DOHH2 (cell line): ENCODE measurements at regions not wholly inside any gene's neighbourhood (a gene's known extent, or its start where the extent isn't known, plus 50 kb on each side); places are given as distances from the start of the nearest gene placed in this dataset.

ENCODE experiments used
- H3F3A ChIP-seq: fragments of 200-600 bp; sonication (generic), shearing (Covaris generic); 2 replicates; pipeline ENCODE4 v1.6.0; 2016; ENCODE audit warnings: antibody characterized with exemption, mild to moderate bottlenecking; ENCODE audit not compliant: control insufficient read depth, insufficient read depth
- H3K27ac ChIP-seq: fragments of 200-600 bp; sonication (generic); 2 replicates; pipeline ENCODE4 v1.5.1; 2014; ENCODE audit warnings: low read depth, mild to moderate bottlenecking, low read length, moderate library complexity
- H3K27me3 ChIP-seq: fragments of 200-600 bp; sonication (generic); 2 replicates; pipeline ENCODE4 v1.6.1; 2014; ENCODE audit warnings: mild to moderate bottlenecking, low read length, mixed read lengths; ENCODE audit not compliant: control insufficient read depth
- H3K36me3 ChIP-seq: fragments of 200-600 bp; sonication (generic); 2 replicates; pipeline ENCODE4 v1.6.1; 2014; ENCODE audit warnings: mild to moderate bottlenecking, low read length, moderate library complexity, mixed read lengths; ENCODE audit not compliant: control insufficient read depth
- H3K4me1 ChIP-seq: fragments of 200-600 bp; sonication (generic); 2 replicates; pipeline ENCODE4 v1.6.1; 2014; ENCODE audit warnings: mild to moderate bottlenecking, low read length, mixed read lengths; ENCODE audit not compliant: control insufficient read depth
- H3K4me2 ChIP-seq: fragments of 200-600 bp; sonication (generic); 2 replicates; pipeline ENCODE4 v1.6.0; 2014; ENCODE audit warnings: mild to moderate bottlenecking, low read length, moderate library complexity
- H3K4me3 ChIP-seq: fragments of 200-600 bp; sonication (generic); 2 replicates; pipeline ENCODE4 v1.5.1; 2014; ENCODE audit warnings: mild to moderate bottlenecking, low read length, mixed read lengths
- H3K79me2 ChIP-seq: fragments of 200-600 bp; sonication (generic); 2 replicates; pipeline ENCODE4 v1.6.1; 2014; ENCODE audit warnings: mild to moderate bottlenecking, low read length, mixed read lengths; ENCODE audit not compliant: control insufficient read depth
- H3K9me2 ChIP-seq: fragments of 200-600 bp; sonication (generic); replicated peaks from 2 replicates; pipeline ENCODE4 v1.6.1; 2014; ENCODE audit warnings: mild to moderate bottlenecking, low read length, mixed read lengths; ENCODE audit not compliant: control insufficient read depth
- H3K9me3 ChIP-seq: fragments of 200-600 bp; sonication (generic); 2 replicates; pipeline ENCODE4 v1.6.1; 2014; ENCODE audit warnings: antibody characterized with exemption, low read length, mixed read lengths; ENCODE audit not compliant: control insufficient read depth, insufficient read depth
- H4K20me1 ChIP-seq: fragments of 200-600 bp; sonication (generic); 2 replicates; pipeline ENCODE4 v1.6.0; 2014; ENCODE audit warnings: low read depth, mild to moderate bottlenecking, antibody characterized with exemption, low read length, moderate library complexity; ENCODE audit not compliant: control insufficient read depth, insufficient read depth
- CTCF ChIP-seq: fragments of 200-600 bp; sonication (generic); IDR thresholded peaks from one replicate; pipeline ENCODE4 v1.5.1; 2014; ENCODE audit warnings: antibody characterized with exemption, mild to moderate bottlenecking, low read depth, low read length; ENCODE audit not compliant: poor library complexity, severe bottlenecking
- EZH2phosphoT487 ChIP-seq: fragments of 200-600 bp; sonication (generic); IDR thresholded peaks from 2 replicates; pipeline ENCODE4 v1.6.1; 2017; ENCODE audit warnings: borderline replicate concordance, mild to moderate bottlenecking, antibody characterized with exemption, low read length, moderate library complexity, mixed read lengths

GRCh38 chr10:36519909-36520308 is 605.5 kb upstream of the ANKRD30A start:
- H3K36me3 ChIP-seq = no peaks in the 10 kb centered on the region
- H3K9me2 ChIP-seq = no peaks in the 10 kb centered on the region; the same call in 1 of the 2 replicates
- H3K4me1 ChIP-seq = no peaks in the 10 kb centered on the region
- no peaks in the 10 kb centered on the region for H4K20me1 ChIP-seq
- no peaks in the 10 kb centered on the region for H3K27me3 ChIP-seq
- H3F3A ChIP-seq = no peaks in the 10 kb centered on the region
- no peaks in the 10 kb centered on the region for H3K79me2 ChIP-seq
- H3K9me3 ChIP-seq = no peaks in the 10 kb centered on the region
- H3K4me2 ChIP-seq = no peak overlapping the region
- no peak overlapping the region for H3K4me3 ChIP-seq
- H3K27ac ChIP-seq = no peak overlapping the region
- TF ChIP-seq EZH2phosphoT487 = no peak
- no peak for TF ChIP-seq CTCF

- TF ChIP-seq CTCF (no peak), EZH2phosphoT487 (no peak)
- no peaks in the 10 kb centered on the region for H3K27me3 ChIP-seq
- no peak overlapping the region for H3K4me2 ChIP-seq
- no peaks in the 10 kb centered on the region for H3K4me1 ChIP-seq
- no peaks in the 10 kb centered on the region for H3F3A ChIP-seq
- H3K36me3 ChIP-seq = no peaks in the 10 kb centered on the region
- H3K9me3 ChIP-seq = no peaks in the 10 kb centered on the region
- H3K4me3 ChIP-seq = no peak overlapping the region
- H3K79me2 ChIP-seq = no peaks in the 10 kb centered on the region
- no peaks in the 10 kb centered on the region for H3K9me2 ChIP-seq
- no peaks in the 10 kb centered on the region for H4K20me1 ChIP-seq
- H3K27ac ChIP-seq = no peak overlapping the region
Measured at GRCh38 chr10:36516281-36516680, 609.1 kb upstream of the ANKRD30A start.

GRCh38 chr10:36515319-36515718 is 610.1 kb upstream of the ANKRD30A start:
- Histone ChIP-seq H3K27ac (no peak overlapping the region), H3K9me2 (no peaks in the 10 kb centered on the region), H3K9me3 (no peaks in the 10 kb centered on the region), H3F3A (no peaks in the 10 kb centered on the region), H3K79me2 (no peaks in the 10 kb centered on the region), H3K36me3 (no peaks in the 10 kb centered on the region), H3K27me3 (no peaks in the 10 kb centered on the region), H3K4me1 (no peaks in the 10 kb centered on the region), H3K4me3 (no peak overlapping the region), H4K20me1 (no peaks in the 10 kb centered on the region), H3K4me2 (no peak overlapping the region)
- TF ChIP-seq CTCF (no peak), EZH2phosphoT487 (no peak)

GRCh38 chr10:36507715-36508114 is 617.7 kb upstream of the ANKRD30A start:
- H3K27ac ChIP-seq = no peak overlapping the region
- H4K20me1 ChIP-seq = no peaks in the 10 kb centered on the region
- no peaks in the 10 kb centered on the region for H3K4me1 ChIP-seq
- H3K36me3 ChIP-seq = no peaks in the 10 kb centered on the region
- H3K4me3 ChIP-seq = no peak overlapping the region
- TF ChIP-seq EZH2phosphoT487 (no peak), CTCF (no peak)
- no peak overlapping the region for H3K4me2 ChIP-seq
- no peaks in the 10 kb centered on the region for H3K79me2 ChIP-seq
- H3K9me3 ChIP-seq = no peaks in the 10 kb centered on the region
- H3F3A ChIP-seq = no peaks in the 10 kb centered on the region
- no peaks in the 10 kb centered on the region for H3K9me2 ChIP-seq
- H3K27me3 ChIP-seq = no peaks in the 10 kb centered on the region
